CD14-positive monocyte (primary cell): ENCODE measurements at regions not wholly inside any gene's neighbourhood (a gene's known extent, or its start where the extent isn't known, plus 50 kb on each side); places are given as distances from the start of the nearest gene placed in this dataset.

Experiments
- DNase-seq, 3 donors: peaks; one replicate each; pipeline ENCODE4 v3.0.0-alpha.2; 2011 to 2022
- H2AFZ ChIP-seq: 2 replicates; pipeline ENCODE4 v1.6.0; 2012; ENCODE audit warnings: mild to moderate bottlenecking, low read depth, low read length, inconsistent platforms; ENCODE audit not compliant: insufficient read depth, poor library complexity, severe bottlenecking
- H3K27ac ChIP-seq, 2 donors: 1 replicate in 1 of 2; 2 replicates in 1 of 2; pipeline ENCODE4 v1.5.1; 2012 to 2013; ENCODE audit warnings: low read length in 2 of 2, control low read depth in 1 of 2, inconsistent platforms in 1 of 2, low read depth in 1 of 2, mild to moderate bottlenecking in 1 of 2
- H3K27me3 ChIP-seq, 2 donors: one replicate each; pipeline versions ENCODE4 v1.6.0 to v1.6.1; 2011 to 2013; ENCODE audit warnings: low read length in 2 of 2; ENCODE audit not compliant: control insufficient read depth in 2 of 2, insufficient read depth in 2 of 2
- H3K36me3 ChIP-seq, 2 donors: replicated peaks in 1 of 2; 1 replicate in 1 of 2; 2 replicates in 1 of 2; pipeline versions ENCODE4 v1.5.1 to v1.6.1; 2012 to 2013; ENCODE audit warnings: low read length in 2 of 2, control low read depth in 1 of 2, inconsistent platforms in 1 of 2, mild to moderate bottlenecking in 1 of 2; ENCODE audit not compliant: insufficient read depth in 2 of 2, control insufficient read depth in 1 of 2
- H3K4me1 ChIP-seq, 2 donors: 1 replicate in 1 of 2; 2 replicates in 1 of 2; pipeline versions ENCODE4 v1.5.1 to v1.6.1; 2012 to 2013; ENCODE audit warnings: low read length in 2 of 2, control low read depth in 1 of 2, inconsistent platforms in 1 of 2, mild to moderate bottlenecking in 1 of 2, moderate library complexity in 1 of 2; ENCODE audit not compliant: insufficient read depth in 2 of 2, control insufficient read depth in 1 of 2
- H3K4me2 ChIP-seq: replicated peaks from 2 replicates; pipeline ENCODE3; 2012; ENCODE audit warnings: low read length, moderate library complexity, mild to moderate bottlenecking; ENCODE audit not compliant: poor library complexity, severe bottlenecking; ENCODE audit errors: extremely low read depth
- H3K4me3 ChIP-seq, 3 experiments: fragments of 200-600 bp in 1 of 3; sonication (generic) in 1 of 3; replicated peaks in 1 of 3; 1 replicate in 2 of 3; 2 replicates in 1 of 3; pipeline ENCODE4 v1.5.1; 2011 to 2013; ENCODE audit warnings: low read length in 3 of 3, mild to moderate bottlenecking in 3 of 3, control low read depth in 2 of 3, low read depth in 2 of 3, inconsistent platforms in 1 of 3, moderate library complexity in 1 of 3
- H3K79me2 ChIP-seq: 2 replicates; pipeline ENCODE4 v1.6.0; 2012; ENCODE audit warnings: mild to moderate bottlenecking, control low read depth, inconsistent platforms, low read length, moderate library complexity; ENCODE audit not compliant: insufficient read depth
- H3K9ac ChIP-seq: 2 replicates; pipeline ENCODE4 v1.6.0; 2017; ENCODE audit warnings: low read length, mild to moderate bottlenecking; ENCODE audit not compliant: insufficient read depth, poor library complexity, severe bottlenecking
- H3K9me3 ChIP-seq, 2 donors: replicated peaks in 1 of 2; 1 replicate in 1 of 2; 2 replicates in 1 of 2; pipeline versions ENCODE4 v1.5.1 to v1.6.1; 2012 to 2013; ENCODE audit warnings: low read length in 2 of 2, control low read depth in 1 of 2; ENCODE audit not compliant: control insufficient read depth in 1 of 2, insufficient read depth in 1 of 2
- H4K20me1 ChIP-seq: 2 replicates; pipeline ENCODE4 v1.6.0; 2012; ENCODE audit warnings: mild to moderate bottlenecking, low read length, control low read depth, moderate library complexity; ENCODE audit not compliant: insufficient read depth
- H3K27ac Mint-ChIP-seq, 7 donors: one replicate each; pipeline ENCODE4 v1.8.0; 2020; ENCODE audit warnings: mild to moderate bottlenecking in 7 of 7, mixed read lengths in 7 of 7, moderate library complexity in 6 of 7, inconsistent platforms in 2 of 7
- H3K27me3 Mint-ChIP-seq, 3 donors: one replicate each; pipeline ENCODE4 v1.8.0; 2021 to 2022; ENCODE audit warnings: low read depth in 3 of 3, mild to moderate bottlenecking in 3 of 3, mixed read lengths in 3 of 3, moderate library complexity in 3 of 3, inconsistent platforms in 1 of 3
- H3K36me3 Mint-ChIP-seq, 2 donors: one replicate each; pipeline ENCODE4 v1.8.0; 2020; ENCODE audit warnings: mixed read lengths in 2 of 2, inconsistent platforms in 1 of 2, mild to moderate bottlenecking in 1 of 2
- H3K4me1 Mint-ChIP-seq: one replicate; pipeline ENCODE4 v1.8.0; 2020; ENCODE audit warnings: mild to moderate bottlenecking, mixed read lengths
- H3K4me3 Mint-ChIP-seq, 2 donors: one replicate each; pipeline ENCODE4 v1.8.0; 2020; ENCODE audit warnings: mild to moderate bottlenecking in 2 of 2, mixed read lengths in 2 of 2, moderate library complexity in 1 of 2
- H3K9me3 Mint-ChIP-seq, 7 donors: one replicate each; pipeline ENCODE4 v1.8.0; 2020 to 2022; ENCODE audit warnings: mixed read lengths in 7 of 7, mild to moderate bottlenecking in 6 of 7, moderate library complexity in 6 of 7, inconsistent platforms in 2 of 7
- CTCF ChIP-seq: fragments of 200-600 bp; IDR thresholded peaks from one replicate; pipeline ENCODE4 v1.8.0; 2022; ENCODE audit warnings: antibody characterized with exemption, mild to moderate bottlenecking
- WGBS: methylation state at CpG from one replicate; pipeline ENCODE4 v1.1.5; 2013; ENCODE audit warnings: missing lambda C conversion rate; ENCODE audit not compliant: insufficient coverage; 5-methylcytosine and 5-hydroxymethylcytosine counted together
- intact Hi-C, 2 donors: fragments of 100-400 bp; cut with micrococcal nuclease; formaldehyde crosslinking; loops; one replicate each; pipeline versions ENCODE4 v1.15.0 to v1.15.1; 2023

GRCh38 chrX:15938072-15938471, 83.5 kb upstream of the AP1S2 start:
- Mint-ChIP-seq H3K4me3 (no peak overlapping the region), H3K4me1 (peaks cover 13% of the 10 kb centered on the region), H3K36me3 (no peaks in the 10 kb centered on the region), H3K27ac (peak overlapping the region in 1 of 7 donors; percentile 4), H3K27me3 (peaks cover 0 to 53% (median 0%) of the 10 kb centered on the region in 3 donors), H3K9me3 (peaks cover 0 to 12% (median 4%) of the 10 kb centered on the region in 7 donors)
- no peak overlapping the region for H3K27ac ChIP-seq
- TF ChIP-seq CTCF = no peak
- no peak overlapping the region for H3K4me3 ChIP-seq
- 100% methylated on average over 3 of the region's 6 CpGs for WGBS
- DNase-seq = no peak
- H2AFZ ChIP-seq = no peak overlapping the region
- H3K9ac ChIP-seq = no peak overlapping the region
- no peaks in the 10 kb centered on the region for H4K20me1 ChIP-seq
- H3K79me2 ChIP-seq = no peaks in the 10 kb centered on the region
- H3K36me3 ChIP-seq = no peaks in the 10 kb centered on the region
- intact Hi-C loops = no loop called here
- H3K4me2 ChIP-seq = no peak overlapping the region
- H3K27me3 ChIP-seq = peaks cover 0 to 64% of the 10 kb centered on the region in 2 donors
- H3K9me3 ChIP-seq = no peaks in the 10 kb centered on the region
- peaks cover 8 to 13% of the 10 kb centered on the region in 2 donors for H3K4me1 ChIP-seq

- TF ChIP-seq CTCF = no peak
- peak overlapping the region in 6 of 7 donors; percentile 43 to 88 (median 62) for H3K27ac Mint-ChIP-seq
- DNase-seq = peak in 2 of 3 donors; percentile 13 to 23
- no peak overlapping the region for H3K4me2 ChIP-seq
- H3K4me1 Mint-ChIP-seq = peaks cover 35% of the 10 kb centered on the region
- H3K36me3 ChIP-seq = no peaks in the 10 kb centered on the region
- no peaks in the 10 kb centered on the region for H3K36me3 Mint-ChIP-seq
- peaks cover 0 to 78% of the 10 kb centered on the region in 2 donors for H3K27me3 ChIP-seq
- no peak overlapping the region for H3K4me3 ChIP-seq
- H3K9ac ChIP-seq = no peak overlapping the region
- no CpG with 5 or more reads among the region's 3 CpGs for WGBS
- H4K20me1 ChIP-seq = no peaks in the 10 kb centered on the region
- H3K9me3 ChIP-seq = no peaks in the 10 kb centered on the region
- no peaks in the 10 kb centered on the region for H3K79me2 ChIP-seq
- H3K27me3 Mint-ChIP-seq = peaks cover 1 to 67% (median 4%) of the 10 kb centered on the region in 3 donors
- no peaks in the 10 kb centered on the region for H3K9me3 Mint-ChIP-seq
- H2AFZ ChIP-seq = no peak overlapping the region
- H3K4me1 ChIP-seq = peaks cover 28 to 29% of the 10 kb centered on the region in 2 donors
- no peak overlapping the region for H3K4me3 Mint-ChIP-seq
- no peak overlapping the region for H3K27ac ChIP-seq
- intact Hi-C loops = no loop called here
These were observed 76.7 kb upstream of the AP1S2 start for GRCh38 chrX:15931362-15931761.
